GM18870 (cell line): ENCODE measurements at regions not wholly inside any gene's neighbourhood (a gene's known extent, or its start where the extent isn't known, plus 50 kb on each side); places are given as distances from the start of the nearest gene placed in this dataset.

Source experiments
- ATAC-seq: cut with Tn5 transposase; IDR thresholded peaks from one replicate; pipeline ENCODE4 v1.9.1; 2021; ENCODE audit warnings: moderate library complexity; ENCODE audit not compliant: unreplicated experiment

DNA sequence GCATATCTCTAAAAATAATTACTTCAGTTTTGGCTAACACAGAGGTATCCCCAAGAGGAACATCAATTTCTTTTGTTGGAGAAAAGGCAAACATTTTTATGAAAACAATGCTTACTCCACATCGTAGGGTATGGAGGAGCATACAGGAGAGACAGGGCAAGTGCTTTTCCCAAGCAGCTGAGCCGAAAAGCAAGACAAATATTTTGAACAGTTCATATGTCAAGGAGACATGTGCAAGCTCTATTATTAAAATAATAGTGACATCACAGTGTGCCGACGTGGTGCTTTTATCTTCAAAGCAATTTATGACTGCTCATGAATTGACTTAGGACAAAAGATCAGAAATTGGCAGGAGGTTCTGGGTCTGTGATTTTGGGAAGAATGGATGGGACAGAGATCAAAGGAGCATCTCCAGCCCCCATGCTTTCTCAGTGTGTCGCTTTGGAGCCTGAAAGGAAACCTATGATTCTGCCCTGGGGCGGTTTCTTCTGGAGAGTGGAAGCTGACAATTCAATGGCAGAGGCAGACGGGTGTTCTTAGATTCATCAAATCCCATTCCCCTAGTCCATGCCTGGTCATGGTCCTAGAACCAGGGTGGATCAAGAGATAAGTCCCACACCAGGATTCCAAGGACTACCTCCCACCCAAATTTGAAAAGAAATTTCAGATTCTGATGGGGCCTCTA, 97.1 kb downstream of the JCAD start:
- no peak for ATAC-seq

- ATAC-seq, result no peak
Observed at GRCh38 chr10:29961351-29961750, 98.0 kb downstream of the JCAD start.

DNA sequence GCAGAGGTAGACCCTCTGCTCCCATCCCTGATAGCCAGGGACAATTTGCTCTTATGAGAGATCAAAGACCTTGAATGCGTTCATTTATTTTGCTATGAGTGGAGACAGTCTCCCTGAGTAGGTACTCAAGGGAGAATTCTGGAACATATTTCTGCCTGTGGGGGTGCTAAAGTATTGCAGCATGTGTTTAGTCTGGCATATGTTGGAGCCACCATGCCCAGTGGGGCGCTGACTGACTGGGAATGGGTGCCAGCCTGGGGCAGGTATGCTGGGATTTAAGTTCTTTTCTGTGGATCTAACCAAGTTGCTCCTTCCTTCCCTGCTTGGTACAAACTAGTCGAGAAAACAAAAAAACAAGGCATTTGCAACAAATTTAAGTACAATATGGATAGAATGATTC, 99.1 kb downstream of the JCAD start:
- no peak for ATAC-seq

- no peak for ATAC-seq
Observed at GRCh38 chr10:29959586-29959985, 99.8 kb downstream of the JCAD start.

GRCh38 chr10:29958440-29958839, 100.9 kb downstream of the JCAD start:
- no peak for ATAC-seq

DNA sequence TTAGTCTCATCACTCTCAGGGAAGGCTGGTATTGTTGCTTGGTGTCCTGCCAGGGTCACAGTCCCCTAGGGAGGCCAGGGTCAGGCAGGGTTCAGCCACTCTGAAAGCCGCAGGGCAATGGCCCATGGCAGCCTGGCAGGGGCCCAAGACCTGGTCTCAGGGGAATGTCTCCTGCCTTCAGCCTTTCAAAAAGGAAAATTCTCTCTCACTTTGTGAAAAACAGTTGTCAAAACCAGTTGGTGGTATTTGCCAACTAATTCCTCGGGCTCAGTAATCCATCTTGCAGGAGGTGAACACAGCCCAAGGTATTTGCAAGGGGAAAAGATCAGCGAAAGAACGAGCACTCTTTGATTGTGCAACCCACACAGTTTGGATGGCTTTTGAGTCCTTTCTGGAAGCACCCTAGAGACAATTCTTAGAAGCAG, 101.5 kb downstream of the JCAD start:
- ATAC-seq, result no peak

- no peak for ATAC-seq
Observed at GRCh38 chr10:29957236-29957635, 102.2 kb downstream of the JCAD start.

- ATAC-seq, result no peak
Observed at GRCh38 chr10:29956335-29956924, 103.0 kb downstream of the JCAD start.

DNA sequence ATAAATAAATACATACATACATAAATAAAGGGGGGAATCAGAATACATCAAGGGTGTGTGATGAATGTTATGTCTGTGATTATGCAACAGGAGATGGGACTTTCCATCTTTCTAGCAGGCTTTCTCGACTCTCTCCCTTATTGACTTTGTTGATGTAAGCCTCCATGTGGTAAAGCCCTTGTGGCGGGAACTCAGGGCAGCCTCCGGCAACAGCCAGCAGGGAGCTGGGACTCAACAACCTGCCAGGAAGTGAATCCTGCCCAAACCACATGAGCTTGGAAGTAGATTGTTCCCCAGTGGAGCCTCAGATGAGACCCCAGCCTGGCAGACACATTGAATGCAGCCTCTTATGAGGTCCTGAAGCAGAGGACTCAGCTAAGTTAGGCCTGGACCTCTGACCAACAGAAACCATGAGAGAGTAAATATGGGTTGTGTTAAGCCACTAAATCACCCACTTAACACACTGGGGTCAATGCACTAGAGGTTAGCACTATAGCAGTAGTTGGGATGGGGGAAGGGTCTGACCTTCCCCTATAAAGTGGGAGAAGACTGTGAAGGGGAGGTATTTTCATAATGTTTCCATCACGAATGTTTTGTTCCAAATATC, 104.0 kb downstream of the JCAD start:
- ATAC-seq, result no peak

DNA sequence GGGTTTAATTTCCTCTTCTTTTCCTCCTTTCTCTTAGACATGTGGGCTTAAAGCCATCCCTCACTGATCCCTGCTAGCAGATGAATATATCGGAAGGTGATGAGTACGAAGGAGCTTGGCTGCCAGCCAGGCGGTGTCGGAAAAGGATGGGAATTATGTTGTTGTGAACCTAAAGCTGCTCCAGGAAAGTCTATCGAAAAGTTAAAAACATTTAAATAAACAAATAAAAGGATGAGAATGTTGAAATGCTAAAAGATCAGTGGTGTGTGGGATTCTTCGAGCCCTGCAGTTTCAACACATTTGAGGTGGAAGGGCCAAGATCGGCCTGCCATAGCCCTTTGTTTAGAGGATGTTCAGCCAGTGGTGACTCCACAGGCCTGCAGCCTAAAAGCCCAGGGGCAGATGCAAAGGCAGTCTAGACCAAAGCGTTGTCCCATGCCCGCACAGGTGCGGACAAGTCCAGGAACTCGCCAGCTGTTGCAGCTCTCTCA, 107.9 kb downstream of the JCAD start:
- ATAC-seq, result no peak

DNA sequence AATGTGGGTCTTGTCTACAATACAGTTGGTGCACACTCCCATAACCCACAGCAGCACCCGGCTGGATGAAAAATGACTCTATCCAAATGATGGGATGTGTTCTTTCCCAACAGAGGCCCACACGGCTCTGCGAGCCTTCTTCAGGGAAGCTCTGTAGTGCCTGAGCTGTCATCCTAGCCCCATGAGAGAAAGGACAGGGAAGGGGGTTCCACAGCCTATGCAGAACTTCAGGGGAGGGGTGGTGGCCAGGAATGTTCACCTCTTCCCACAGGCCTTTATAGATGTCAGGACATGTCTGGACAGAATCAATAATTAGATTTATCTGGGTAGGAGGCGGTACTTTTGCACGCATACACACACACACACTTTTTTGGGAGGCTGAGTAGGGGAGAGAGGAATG, 109.0 kb downstream of the JCAD start:
- no peak for ATAC-seq

DNA sequence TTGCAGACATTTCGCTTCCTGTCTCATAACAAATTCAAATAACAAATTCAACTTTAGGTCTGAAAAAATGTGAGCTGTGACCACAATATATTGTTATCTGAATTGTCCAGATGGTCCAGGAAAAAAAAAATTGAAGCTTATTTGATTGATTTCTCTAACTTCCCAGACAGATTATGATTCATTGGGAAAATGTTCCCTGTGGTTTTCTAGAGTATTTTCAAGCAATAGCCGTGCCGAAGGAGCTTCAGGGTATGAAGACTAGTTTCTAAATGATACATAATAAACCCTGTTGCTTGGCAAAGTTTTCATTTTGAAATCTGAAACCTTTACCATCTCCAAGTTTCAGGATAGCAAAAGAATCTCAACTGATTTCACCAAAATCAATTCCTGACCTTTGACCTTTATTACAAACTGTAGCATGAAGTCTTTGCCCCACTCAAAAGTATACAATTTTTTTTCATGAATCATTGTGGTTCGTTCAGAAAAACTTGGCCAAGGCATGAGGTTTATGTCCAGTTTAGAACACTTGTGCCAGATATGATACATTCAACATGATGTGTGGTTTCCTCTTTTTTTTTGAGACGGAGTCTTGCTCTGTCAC, 109.9 kb downstream of the JCAD start:
- ATAC-seq, result no peak

DNA sequence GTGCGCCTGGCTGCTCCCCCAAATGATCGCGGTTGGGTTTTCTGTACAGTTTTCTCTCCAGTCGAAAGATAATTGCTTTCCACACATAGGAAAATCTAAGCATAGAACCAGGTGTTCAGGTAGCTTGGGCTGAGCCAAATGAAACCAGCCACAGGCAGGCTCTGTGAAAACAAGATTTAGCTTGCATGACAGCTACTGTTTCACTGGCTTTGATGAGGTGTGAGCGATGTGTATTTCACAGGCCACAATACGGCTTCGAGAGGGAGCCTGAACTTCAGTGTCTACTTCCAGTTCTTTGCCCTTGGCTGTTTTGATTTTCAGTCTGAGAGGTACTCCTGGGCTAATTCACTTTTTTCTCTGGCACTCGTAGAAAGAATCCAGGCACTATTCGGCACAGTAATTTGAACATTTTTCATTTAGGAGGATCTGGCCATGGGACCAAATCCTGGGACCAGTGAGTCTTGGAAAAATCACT, 110.5 kb downstream of the JCAD start:
- ATAC-seq, result no peak

- ATAC-seq, result no peak
Observed at GRCh38 chr10:29947701-29948060, 111.7 kb downstream of the JCAD start.

DNA sequence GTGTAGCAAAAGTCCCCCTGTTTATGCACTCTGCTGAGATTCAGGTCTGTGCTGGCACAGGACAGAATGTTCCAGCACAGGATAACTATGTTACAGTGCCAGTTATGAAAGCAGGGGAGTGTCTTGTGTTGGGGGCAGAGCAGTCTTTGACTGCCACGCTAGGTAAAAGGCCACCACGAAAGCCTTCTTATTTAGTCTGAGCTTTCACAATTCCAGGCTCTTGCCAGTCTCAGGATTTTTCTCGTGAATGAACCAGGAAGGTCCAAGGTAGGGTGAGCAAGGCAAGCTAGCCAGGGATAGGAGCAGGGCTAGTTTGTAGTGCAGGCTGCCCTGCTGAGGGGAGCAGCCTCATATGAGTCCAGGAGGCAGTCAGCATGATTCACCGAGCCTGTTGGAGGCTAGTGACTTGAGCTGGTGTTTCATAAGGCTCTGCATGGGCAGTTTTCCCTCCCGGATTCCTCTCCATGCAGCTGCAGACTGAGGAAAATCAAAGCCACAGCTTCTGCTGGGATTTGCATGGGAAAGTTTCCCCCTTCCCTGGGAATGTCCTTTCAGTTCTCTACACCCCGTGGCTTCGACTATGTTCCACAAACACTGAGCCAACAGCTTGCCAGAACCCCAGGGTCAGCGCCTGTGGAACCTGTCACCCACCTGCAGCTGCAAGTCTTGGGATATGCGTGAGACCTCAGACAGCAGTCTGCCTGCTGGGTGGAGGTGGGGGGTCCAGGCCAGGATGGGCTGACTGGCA, 112.3 kb downstream of the JCAD start:
- no peak for ATAC-seq

GRCh38 chr10:29946614-29946952, 112.8 kb downstream of the JCAD start:
- no peak for ATAC-seq

DNA sequence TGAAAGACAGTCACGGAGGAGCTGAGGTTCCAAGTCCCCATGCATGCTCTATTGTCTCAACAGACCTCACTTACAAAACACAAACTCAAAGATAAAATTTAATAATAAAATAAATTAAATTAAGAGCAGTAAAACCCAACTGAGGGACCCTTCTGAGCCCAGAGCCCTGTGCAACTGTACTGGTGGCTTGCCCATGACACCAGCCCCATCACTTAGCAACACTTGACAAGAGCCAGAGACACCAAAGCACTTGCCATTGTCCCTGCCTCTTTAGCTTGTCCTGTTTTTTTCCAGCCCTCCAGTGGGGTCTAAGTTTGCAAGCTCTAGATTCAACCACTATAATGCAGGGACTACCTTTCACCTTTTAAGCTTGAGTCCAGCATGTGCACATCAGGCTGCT, 117.9 kb downstream of the JCAD start:
- no peak for ATAC-seq

GRCh38 chr10:29932991-29933390, 126.4 kb downstream of the JCAD start:
- ATAC-seq, result no peak

GRCh38 chr10:29931833-29932232, 127.6 kb downstream of the JCAD start:
- no peak for ATAC-seq

GRCh38 chr10:29929006-29929405, 130.4 kb downstream of the JCAD start:
- ATAC-seq, result no peak

DNA sequence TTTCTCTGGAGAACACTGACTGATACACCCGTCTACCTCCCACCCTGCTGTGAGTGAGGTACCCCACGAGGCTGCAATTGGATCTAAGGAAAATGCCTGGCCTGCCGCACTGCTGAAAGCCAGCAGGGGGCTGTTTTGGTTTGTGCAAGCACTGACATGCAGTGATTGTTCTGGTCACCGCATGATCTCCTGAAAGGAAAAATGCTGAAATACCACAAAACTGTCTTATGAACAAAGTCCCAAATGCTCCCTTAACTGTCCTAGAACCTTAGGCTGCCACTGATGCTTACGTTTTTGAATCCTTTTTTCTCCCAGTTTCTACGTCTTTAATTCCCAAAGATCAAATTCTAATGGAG, 132.7 kb downstream of the JCAD start:
- no peak for ATAC-seq
